Breast epithelium (tissue), 3 donors: ENCODE measurements at regions not wholly inside any gene's neighbourhood (a gene's known extent, or its start where the extent isn't known, plus 50 kb on each side); places are given as distances from the start of the nearest gene placed in this dataset.

Source experiments
- POLR2A ChIP-seq: fragments of 450-650 bp; IDR thresholded peaks from one replicate; pipeline ENCODE4 v1.6.1; 2016; ENCODE audit warnings: antibody characterized with exemption, mild to moderate bottlenecking, moderate library complexity
- TF ChIP-seq, protein P1 (sequence below), 3 donors: fragments of 450-650 bp; IDR thresholded peaks; one replicate each; pipeline ENCODE4 v1.5.1; 2016 to 2017; ENCODE audit warnings: antibody characterized with exemption in 3 of 3, mild to moderate bottlenecking in 3 of 3, moderate library complexity in 3 of 3

DNA sequence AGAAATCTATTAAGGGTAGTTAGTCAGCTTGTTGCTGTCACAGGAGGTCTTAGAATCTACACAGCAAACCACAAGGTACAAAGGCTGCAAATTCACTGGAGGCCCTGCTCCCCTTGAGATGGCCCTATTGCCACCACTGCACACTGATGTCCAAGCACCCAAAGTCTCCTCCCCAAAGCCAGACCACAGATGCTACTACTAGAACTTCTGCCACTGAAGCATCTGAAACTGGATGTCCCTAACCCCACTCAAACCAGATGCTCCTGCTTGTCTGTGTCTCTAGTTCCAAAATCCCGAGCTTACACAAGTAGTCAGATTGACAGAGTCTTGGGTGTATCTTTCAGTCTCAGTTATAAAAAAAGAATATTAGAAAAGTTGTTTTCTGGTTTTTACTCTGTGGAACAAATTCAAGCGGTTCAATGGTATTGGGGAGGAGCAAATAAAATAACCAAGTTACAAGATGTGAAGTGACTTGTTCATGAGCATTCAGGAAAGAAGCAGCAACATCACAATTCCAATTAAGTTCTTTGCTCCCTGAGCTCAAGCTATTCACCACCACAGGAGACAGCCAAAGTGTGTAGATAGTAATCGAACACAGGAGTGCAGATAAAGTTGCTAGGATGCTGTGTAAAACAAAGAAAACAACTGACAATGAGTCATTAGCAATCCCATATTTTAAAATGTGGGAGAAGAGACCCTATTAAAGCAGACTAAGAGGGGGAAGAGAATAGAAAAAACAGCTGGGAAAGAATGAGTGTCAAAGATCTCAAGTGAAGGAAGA, 352.3 kb downstream of the PDGFC start:
- no peak for TF ChIP-seq POLR2A
- TF ChIP-seq, protein P1, sequence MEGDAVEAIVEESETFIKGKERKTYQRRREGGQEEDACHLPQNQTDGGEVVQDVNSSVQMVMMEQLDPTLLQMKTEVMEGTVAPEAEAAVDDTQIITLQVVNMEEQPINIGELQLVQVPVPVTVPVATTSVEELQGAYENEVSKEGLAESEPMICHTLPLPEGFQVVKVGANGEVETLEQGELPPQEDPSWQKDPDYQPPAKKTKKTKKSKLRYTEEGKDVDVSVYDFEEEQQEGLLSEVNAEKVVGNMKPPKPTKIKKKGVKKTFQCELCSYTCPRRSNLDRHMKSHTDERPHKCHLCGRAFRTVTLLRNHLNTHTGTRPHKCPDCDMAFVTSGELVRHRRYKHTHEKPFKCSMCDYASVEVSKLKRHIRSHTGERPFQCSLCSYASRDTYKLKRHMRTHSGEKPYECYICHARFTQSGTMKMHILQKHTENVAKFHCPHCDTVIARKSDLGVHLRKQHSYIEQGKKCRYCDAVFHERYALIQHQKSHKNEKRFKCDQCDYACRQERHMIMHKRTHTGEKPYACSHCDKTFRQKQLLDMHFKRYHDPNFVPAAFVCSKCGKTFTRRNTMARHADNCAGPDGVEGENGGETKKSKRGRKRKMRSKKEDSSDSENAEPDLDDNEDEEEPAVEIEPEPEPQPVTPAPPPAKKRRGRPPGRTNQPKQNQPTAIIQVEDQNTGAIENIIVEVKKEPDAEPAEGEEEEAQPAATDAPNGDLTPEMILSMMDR (IDR thresholded peaks at IDR 0.05) = no peak
